ENCODE measurements at regions not wholly inside any gene's neighbourhood (a gene's known extent, or its start where the extent isn't known, plus 50 kb on each side); places are given as distances from the start of the nearest gene placed in this dataset.

- no peak for TF ChIP-seq EZH2phosphoT487 (IDR thresholded peaks at IDR 0.05; ENCODE audit: insufficient read depth, low read depth)
- TF ChIP-seq EZH2 (IDR thresholded peaks at IDR 0.05; ENCODE audit: insufficient read depth, poor library complexity, severe bottlenecking): no peak
Observed at GRCh38 chr3:134302674-134303073, 52.0 kb upstream of the RYK start.

All from GM23248 (cell line).